DND-41 (cell line): ENCODE measurements at regions not wholly inside any gene's neighbourhood (a gene's known extent, or its start where the extent isn't known, plus 50 kb on each side); places are given as distances from the start of the nearest gene placed in this dataset.

Experiments used
- CTCF ChIP-seq: IDR thresholded peaks from 2 replicates; pipeline ENCODE4 v1.5.1; 2012; ENCODE audit warnings: borderline replicate concordance, low read length, moderate library complexity, mild to moderate bottlenecking; ENCODE audit not compliant: poor library complexity, severe bottlenecking; ENCODE audit errors: extremely low read depth
- EZH2 ChIP-seq: IDR thresholded peaks from 3 replicates; pipeline ENCODE4 v1.6.1; 2012; ENCODE audit warnings: borderline replicate concordance, low read depth, mild to moderate bottlenecking, moderate library complexity, low read length, inconsistent platforms; ENCODE audit not compliant: severe bottlenecking

DNA sequence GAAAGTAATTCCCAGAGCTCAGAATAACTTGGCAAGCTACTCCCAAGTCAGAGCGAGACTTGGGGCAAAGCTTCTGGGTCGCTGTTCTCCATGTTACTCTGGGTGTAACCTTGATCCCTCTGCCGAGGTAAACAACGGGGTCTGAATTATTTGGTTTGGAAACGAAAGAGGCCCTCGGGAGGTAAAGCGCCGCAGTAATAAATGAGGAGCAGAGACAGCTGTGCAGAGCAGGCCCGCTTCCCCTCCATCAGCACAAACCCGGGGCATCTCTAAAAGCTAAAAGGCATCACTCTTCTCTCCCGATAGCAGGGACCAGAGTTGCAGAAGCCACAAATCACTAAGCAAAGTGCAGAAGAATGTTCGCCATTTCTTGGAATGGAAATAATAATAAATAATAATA is 561.5 kb downstream of the BCOR start:
- TF ChIP-seq CTCF (no peak), EZH2 (no peak)
